NCI-H82 (cell line): ENCODE measurements at regions not wholly inside any gene's neighbourhood (a gene's known extent, or its start where the extent isn't known, plus 50 kb on each side); places are given as distances from the start of the nearest gene placed in this dataset.

Source experiments
- DNase-seq: peaks from one replicate; lab custom pipeline; 2025; lab: John Stamatoyannopoulos, UW

DNA sequence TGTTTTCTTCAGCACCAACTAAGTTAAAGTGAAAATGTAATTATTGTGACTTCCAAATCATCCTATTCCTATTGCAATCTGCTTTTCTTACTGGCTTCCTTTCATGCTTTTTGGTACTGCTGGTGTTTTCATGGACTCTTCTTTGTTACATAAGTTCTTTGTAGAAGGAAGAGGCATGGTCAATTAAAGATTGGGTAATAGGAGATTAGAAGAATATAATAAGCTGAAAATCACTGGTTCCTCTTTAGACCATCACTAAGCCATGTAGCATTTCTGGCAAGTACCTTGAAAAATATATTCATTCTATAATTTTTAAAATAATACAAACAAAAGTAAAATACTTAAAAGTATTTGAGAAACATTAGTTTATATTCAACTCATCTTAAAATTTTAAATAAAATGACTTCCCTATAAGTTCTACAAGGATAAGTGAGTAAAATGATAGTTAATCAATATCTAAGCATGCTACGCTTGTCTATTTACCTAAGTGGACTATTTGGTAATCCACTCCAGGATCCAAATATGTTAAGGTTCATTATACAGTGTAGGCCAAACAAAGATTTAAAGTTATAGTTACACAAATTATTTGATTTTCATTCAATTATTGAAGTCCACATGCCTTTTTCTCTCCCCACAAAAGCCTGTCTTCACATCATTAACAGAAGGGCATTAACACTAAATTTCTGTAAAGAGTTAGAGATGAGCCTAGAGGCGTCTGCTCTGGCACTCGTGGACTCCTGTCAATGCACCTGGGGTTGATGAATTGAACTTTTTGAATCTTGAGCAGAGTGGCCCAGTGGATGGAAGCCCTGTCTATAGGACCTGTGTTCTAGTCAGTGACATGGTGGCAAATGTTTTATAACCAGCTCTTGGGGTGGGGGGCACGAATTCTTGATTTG, 408.1 kb downstream of the INHBA start:
- no peak for DNase-seq

DNA sequence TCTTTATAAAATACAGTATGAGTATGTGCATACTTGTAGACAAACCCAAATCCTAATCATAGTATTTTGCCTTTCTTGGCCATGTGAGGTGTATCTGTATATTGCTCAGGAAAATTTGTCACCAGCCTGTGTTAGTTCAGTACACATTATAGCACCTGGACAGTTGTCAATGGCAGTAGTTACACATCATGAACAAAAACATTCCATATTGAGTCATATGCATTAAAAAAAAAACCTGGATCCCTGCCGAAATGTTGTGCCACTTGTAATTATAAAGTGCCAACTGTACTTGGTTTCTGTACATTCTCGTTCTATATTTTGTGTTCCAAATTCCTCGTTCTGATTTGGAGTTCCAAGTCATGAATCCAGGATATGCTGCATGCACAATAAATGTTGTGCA, 410.4 kb downstream of the INHBA start:
- no peak for DNase-seq

DNA sequence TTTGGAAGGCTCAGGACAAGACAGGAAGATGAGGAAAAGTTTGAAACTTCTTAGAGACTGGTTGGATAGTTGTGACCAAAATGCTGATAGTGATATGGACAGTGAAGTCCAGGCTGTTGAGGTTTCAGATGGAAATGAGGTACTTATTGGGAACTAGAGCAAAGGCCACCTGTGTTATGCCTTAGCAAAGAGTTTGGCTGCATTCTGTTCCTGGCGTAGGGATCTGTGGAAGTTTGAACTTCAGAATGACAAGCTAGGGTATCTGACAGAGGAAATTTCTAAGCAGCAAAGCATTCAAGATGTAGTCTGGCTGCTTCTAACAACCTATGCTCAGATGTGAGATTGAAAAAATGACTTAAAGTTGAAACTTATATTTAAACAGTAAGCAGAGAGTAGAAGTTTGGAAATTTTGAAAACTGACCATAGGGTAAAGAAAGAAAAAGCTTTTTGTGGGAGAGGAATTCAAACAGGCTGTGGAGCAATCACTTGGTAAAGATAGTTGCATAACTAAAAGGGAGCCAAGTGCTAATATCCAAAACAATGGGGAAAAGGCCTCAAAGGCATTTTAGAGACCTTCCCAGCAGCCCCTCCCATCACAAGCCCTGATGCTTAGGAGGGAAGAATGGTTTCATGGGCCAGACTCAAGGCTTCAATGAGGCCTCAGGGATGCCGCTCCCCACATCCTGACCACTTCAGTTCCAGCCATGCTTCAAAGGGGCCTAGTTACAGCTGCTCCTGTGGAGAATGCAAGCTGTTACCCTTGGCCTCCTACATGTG, 415.1 kb downstream of the INHBA start:
- no peak for DNase-seq

DNA sequence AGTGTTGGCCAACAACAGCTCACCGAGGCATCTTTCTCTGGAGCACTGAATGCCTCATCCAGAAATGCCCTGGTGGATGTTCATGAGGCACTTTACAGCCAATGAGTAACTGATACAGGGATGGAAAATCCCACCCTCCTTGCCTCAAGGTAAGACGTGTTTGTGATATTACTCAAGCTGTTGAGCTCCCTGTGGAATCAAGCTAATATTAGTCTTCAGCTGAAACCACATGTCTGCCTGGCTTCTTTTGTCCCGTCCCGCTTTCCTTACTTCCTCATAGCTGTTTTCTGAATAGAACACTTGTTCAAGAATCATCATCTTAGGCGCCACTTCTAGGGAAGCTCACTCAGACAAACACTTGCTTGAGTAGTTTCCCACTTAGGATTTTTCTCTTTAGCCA, 422.4 kb downstream of the INHBA start:
- no peak for DNase-seq

DNA sequence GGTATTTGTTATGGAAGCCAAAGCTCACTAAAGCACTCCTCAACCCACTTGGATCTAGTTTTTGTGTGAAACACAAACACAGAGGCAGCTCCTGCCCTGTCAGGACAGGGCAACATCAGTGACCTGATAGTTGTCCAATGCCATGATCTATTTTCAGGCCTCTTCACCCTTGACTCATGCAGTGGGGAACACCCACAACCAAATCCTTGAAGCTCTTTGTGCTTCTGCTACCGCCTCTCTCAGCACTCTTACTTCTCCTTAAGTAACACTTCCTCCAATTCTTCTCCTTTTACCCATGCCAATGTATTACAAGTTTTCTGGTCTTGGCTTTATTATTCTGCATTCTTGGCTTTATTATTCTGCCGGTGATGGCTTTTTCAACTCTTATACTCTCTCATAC, 425.3 kb downstream of the INHBA start:
- DNase-seq = no peak

DNA sequence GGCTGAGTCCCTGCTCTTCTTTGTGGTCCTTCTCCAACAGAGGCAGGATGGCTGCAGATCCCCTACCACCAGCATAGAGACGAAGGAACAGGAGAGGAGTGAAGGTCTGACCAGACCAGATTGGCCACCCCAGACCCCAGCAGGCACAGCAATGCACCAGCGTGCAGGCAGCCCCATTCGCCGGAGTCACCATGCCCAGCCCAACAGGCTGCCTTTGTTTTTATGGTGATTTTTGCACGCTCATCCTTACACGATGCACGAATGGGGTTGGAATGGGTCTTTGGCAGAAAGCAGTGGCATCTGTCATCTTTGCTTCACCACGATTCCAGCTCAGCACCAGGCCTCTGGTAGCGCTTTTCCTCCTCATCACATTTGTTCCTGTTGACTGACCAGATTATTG, 427.6 kb downstream of the INHBA start:
- no peak for DNase-seq

DNA sequence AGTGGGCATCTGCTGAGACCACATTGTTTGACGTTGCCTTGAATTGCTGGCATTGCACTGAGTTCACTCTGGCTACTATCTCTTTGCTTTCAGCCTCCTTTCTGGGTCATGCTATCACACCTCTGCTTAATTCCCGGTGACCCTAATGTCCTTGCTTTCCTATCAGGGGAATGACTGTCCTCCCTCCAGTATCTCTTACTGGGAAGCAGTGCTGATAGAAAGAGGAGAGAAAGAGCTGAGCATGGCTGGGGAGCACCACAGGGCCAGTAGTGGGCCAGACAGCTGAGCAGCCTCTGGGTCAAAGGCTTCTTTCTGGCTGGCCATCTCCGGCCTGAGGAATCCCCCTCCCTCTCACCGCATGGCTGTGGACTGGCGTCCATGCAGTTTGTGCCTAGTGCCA, 428.7 kb downstream of the INHBA start:
- no peak for DNase-seq

DNA sequence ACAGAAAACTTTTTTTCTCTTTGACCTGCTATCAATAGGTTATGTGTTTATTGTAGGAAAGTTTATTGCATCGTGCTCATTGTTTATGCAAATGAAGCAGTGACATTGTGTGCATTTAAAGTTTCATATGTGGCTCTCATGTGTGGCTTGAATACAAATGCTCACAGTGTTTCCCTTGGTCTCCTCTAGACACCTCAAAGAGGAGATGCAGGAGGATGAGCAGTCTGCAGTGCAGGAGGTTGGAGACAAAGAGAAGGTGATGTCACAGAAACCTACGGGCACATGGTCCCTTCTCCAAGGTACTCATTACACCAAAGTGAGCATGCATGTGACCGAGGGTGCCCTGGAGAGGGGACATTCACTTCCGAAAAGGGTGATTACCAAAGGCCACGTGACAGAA, 430.2 kb downstream of the INHBA start:
- no peak for DNase-seq

DNA sequence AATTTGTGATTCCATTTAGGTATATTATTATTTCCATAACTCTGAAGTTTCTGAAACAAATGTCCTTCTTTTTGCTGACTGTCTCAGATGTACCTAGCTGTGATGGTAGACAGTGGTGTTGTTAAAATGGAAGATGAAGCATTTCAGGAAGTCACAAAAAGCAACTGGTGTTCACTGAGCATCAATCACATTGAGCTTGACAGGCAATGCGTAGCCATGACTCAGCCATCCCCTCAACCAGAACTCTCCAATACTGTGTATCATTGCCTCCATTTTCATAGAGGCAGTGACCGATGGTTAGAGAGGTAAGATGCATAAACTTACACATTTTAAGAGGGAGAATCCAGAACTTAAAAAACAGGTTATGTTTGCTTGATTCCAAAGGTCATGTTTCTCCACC, 434.0 kb downstream of the INHBA start:
- DNase-seq = no peak

DNA sequence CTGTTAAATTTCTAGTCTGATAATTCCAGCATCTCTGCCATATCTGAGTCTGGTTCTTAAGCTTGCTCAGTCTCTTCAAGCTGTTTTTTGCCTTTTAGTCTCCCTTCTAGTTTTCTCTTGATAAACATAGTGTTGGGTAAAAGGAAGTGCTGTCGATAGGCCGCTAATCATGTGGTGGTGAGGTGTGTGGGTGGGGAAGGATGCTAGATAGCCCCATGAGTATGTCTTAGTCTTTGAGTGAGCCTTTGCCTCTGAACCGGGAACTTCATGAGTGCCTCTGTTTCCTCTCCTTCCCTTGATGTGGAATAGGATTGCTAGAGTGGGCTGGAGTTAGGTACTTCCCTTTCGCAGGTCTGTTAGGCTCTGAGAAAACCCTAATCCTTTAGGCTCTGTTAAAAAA, 441.8 kb downstream of the INHBA start:
- no peak for DNase-seq

DNA sequence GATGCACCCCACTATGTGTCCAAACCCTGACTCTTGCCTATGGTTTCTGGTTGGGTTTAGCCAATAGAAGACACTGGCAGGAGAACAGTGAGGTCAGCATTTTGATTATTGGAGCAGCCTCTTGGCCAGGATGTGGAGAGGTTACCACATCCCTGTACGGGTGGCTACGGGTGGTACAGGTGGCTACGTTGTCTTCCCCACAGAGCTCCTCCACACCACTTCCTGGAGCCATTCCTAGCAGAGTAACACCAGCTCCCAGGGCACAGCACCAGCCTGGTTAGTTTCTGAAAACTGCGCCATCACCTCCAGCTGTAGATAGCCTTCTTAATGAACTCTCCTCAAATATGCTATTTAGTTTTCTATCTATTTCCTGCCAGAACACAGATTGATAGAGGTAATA, 445.2 kb downstream of the INHBA start:
- DNase-seq = no peak

DNA sequence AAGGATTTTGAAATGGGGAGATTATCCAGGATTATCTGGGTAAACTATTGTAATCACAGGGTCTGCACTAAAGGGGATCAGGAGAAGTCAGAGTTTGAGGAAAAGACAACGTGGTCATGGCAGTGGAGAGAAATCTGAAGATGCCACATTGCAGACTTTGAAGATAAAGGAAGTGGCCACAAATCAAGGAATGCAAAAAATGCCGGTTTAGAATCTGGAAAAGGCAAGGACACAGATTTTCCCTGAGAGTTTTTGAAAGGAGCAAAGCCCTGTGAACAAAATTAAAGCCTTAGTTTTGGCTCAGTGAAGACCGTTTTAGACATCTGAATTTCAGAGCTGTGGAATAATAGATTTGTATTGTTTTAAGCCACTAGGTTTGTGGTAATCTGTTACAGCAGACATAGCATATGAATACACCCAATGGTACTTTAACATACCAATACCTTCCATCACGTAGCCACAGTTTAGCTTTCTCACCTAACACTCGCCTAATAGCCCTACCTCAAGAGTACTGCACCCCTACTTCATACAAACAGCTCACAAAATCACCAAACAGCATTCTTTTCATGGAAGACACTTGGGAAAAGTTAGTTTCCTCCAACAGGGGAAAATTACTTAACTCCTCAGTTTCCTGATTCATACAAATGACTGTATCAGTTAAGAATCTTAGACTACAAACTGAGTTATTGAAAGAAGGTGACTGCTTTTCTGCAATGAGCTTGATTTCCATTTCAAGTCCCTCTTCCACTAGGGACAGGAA, 446.5 kb downstream of the INHBA start:
- peak; percentile 75 for DNase-seq

DNA sequence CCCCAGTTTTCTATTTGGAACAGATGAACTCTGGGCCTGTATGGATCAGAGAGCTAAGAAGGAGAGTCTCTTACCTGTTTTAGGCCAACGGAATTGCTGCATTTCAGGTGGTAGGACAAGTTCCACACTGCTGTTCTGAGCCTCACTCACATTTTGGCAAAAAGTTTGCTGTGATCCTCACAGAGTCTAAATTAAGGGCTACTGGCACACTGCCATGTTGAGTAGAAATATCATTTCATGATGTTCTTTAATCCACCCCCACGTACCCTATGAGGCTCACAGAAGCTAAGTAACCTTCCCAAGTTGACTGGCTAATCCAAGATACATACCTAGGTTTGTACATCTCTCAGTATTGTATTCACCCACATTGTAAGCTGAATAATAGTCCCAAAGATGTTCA, 447.2 kb downstream of the INHBA start:
- DNase-seq = no peak

DNA sequence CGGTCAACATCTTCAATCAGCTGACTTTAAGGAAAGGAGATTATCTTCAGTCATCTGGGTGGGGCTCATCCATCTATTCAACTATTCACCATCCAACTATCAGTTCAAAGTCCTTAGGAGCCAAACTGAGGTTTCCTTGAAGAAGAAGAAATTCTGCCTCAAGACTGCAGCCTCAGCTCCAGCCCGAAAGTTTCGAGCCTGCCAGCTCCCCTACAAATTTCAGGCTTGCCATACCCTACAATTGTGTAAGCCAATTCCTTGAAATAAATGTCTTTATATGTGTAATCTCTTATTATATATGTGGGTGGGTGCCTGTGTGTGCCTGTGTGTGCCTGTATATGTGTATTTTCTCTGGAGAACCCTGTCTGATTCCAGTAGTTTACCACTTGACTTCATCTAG, 447.8 kb downstream of the INHBA start:
- DNase-seq = no peak

DNA sequence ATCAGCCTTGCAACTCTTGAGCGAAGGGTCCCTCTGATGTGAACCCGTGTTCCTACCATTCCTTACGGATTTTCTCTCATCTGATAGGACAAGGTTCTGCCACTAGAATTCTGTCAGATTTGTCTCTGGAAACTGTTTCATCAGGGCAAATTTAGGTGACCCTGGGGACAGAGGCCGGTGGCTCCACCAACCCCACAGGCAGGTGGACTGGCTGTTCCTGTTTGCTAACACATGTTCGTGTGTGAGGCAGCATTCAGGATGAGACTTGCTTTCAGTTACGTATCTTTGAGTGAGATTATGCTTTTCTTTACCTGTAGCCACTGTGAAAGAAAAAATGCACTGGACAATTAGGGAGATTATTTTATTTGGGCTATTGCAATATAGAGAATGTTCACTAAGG, 449.9 kb downstream of the INHBA start:
- DNase-seq = no peak

DNA sequence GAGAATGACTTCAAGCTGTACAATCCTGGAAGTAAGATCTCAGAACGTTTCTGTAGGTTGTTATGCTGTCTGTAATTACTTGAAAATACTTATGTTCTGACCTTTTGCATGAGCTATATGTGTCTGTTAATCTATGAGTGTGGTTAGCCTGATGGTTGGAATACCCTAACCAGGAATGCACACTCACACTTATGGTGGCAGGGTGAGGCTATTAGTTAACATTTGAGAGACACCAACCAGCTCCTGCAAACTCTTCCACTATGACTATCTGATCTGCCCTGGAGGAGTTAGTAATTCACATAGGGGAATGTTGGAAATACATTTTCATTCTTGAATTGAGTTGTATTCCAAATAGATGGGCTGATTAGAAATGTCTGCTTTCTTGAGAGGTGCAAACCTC, 450.3 kb downstream of the INHBA start:
- no peak for DNase-seq

DNA sequence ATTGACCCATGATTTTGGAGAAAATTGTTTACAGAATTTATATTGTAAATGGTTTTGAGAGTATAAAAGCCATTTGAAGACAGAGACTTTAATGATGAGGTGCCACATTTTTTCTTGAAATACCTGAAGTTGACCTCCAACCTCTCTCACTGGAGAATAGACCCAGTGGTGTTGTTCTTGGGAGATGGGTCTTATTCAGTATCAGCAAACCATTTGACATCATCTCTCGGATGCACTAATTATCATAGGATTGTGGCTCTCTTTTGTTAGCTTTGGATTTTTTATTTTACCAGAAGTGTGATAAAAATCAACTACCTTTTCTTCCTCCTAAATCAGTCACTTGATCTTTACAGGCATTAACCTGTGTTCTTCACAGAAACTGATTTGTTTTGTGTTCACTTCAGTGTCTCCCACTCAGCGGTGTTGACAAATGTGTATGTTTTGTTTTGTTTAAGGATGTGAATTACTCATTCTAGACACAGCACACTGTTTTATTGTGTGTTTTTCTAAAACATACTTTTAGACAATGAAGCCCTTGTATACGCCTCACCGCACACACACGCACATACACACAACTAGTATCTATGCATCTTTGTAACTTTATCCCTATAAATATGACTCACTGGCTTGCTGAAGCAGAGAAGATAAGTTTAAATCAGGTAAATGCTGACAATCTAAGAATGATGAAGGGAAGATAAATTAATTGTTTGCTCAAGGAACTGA, 455.6 kb downstream of the INHBA start:
- no peak for DNase-seq

DNA sequence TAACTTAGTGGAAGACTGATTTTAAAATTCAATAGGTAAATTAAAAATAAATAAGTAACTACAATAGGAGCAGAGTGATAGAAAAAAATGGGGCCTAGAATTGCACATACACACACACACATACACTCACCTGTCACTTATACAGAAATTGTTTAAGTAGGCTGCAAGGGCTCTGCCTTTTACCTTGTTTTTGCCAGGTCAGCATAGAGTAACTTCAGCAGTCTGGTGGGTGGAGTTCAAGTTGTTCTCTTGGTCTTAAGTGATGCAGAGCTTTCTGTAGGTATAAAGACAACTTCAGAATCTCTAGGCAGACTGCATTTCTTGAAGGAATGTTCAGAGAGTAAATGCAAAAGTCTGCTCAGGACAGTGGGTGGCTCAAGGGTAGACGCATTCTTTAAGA, 457.0 kb downstream of the INHBA start:
- no peak for DNase-seq

DNA sequence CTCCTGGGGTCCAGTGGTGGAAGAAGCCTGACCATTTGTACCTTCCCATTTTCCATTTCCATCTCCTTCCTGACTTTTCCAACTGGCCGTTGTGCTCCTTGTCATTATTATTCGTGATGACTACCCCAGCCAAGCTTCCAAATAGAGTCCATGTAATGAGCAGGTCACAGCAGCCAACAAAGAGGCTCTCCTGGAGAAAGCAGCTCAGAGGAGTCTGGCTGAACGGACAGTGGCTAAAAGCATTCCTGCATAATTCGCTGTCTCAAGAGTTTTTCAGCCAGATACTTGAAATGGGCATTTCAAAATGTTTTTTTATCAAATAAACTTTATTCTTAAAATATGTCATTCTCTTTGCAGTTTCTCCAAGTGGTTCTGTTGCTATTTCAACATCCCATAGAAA, 458.6 kb downstream of the INHBA start:
- DNase-seq = no peak

DNA sequence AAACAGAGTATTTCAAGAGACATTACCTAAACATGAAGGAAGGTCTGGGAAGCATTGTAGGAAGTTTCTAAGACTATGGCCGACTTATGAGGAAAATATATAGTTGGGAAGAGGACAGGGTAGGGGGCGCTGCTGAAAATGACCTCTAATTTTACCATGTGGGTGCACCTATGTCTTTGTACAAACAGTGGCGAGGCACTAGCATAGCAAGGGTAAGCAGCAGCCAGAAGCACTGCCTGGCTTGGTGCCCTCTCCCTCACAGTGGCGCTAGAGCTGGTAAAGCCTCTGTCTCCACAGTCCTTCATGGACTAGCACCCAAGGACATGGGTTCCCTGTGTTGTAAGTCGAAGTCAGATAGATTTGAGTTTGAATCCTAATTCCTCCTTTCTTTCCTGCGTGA, 461.2 kb downstream of the INHBA start:
- DNase-seq = peak; percentile 2

DNA sequence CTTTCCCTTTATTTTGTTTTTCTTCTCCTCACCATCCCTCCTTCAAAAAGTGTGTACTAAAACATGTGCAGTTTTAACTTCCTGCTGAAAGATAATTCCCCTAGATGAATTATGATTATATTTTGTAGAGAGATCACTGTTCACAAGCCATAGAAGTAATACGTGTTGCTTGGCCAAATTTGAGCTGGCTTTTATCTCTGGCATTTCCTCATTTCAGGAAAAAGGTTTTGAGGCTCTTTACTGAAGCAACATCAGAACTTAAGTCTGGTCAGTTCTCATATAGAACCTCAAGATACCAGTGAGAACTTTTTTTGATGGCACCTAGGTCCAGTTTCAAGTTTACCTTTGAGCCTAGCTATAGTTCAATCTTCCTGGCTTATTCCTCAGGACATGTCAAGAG, 463.3 kb downstream of the INHBA start:
- no peak for DNase-seq

DNA sequence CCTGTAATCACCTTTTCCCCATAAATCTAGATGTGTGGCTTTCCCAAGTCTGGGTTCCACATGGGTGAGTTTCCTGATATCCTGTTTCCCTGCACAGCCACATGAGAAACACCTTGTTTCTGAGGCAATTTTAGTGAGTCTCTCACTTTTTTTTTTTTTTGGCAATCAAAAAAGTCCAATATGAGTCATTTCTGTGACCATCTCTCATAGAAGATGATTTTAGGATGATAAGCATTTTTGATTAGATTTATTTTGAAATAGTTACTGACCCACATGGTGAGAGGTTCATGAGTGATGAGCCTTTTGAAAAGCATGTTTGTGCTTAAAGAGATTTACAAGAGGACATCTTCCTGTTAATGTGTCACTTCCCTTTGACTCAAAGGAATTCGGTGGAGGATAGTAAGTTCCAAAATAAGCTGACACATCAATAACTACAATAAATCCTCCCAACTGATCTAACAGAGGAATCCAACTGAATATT, 464.0 kb downstream of the INHBA start:
- no peak for DNase-seq
